HG02970 (cell line): ENCODE measurements at regions not wholly inside any gene's neighbourhood (a gene's known extent, or its start where the extent isn't known, plus 50 kb on each side); places are given as distances from the start of the nearest gene placed in this dataset.
A peak's percentile ranks its signal among the peaks of the same experiment; 100 is the strongest.

Experiments
- ATAC-seq: cut with Tn5 transposase; IDR thresholded peaks from one replicate; pipeline ENCODE4 v1.9.1; 2021; ENCODE audit warnings: mild to moderate bottlenecking, moderate library complexity, moderate number of reproducible peaks; ENCODE audit not compliant: unreplicated experiment, low FRiP score

DNA sequence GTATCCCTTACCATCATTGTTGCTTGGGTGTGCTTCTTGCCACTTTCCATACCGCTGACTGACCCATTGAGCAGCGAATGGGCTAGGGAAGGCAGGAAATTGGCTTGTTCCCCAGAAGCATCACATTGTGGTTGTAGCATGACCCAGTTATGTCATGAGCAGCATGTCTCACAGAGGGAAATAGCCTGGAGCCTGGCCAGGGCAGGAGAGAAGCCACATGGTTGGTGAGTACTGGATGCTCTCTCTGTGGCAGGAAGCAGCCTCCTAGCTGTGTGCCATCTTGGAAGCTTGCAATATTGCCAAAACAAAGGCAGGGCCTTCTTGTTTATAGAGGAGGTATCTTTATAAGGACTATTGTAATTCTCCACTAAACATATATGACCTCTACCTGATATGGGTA is 482.6 kb downstream of the PIK3C3 start:
- ATAC-seq = no peak

- ATAC-seq = no peak
These were observed 487.6 kb downstream of the PIK3C3 start for GRCh38 chr18:42442656-42443055.

DNA sequence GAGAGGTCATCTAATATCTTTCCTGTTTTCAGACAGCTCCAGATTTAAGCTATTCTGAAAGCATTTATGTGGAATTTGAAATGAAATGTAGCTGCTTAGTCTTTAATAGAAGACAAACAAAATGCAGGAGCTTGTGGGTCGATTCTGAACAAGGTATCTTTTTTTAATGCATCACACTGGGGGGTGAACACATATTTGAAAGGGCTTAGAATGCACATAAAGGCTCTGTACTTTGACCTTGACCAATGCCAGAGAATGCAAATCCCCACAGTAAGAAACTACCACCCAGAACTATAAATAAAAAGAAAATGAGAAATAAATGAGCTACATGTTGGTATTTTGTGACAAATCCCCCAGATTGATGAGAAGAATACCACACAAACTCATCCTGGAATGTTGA is 489.3 kb downstream of the PIK3C3 start:
- ATAC-seq = no peak

DNA sequence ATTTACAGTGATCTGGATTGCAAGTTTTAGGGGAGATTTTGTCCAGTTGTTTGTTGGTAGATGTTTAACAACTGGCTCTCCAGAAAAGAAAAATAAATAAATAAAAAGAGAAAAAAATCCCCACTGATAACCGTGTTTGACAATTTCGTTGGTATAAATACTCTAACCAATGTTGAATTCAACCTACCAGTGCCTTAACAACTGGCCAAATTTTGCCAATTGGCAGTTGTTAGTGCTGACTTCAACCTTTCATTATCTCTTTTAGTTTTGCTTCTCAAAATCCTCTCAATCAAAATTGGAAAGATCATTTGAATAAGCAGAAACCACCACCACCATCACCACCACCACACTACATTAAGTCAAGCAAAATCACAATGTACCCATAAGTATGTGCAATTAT is 490.3 kb downstream of the PIK3C3 start:
- no peak for ATAC-seq

- ATAC-seq = no peak
These were observed 491.2 kb downstream of the PIK3C3 start for GRCh38 chr18:42446195-42446594.

GRCh38 chr18:42447688-42448087 is 492.7 kb downstream of the PIK3C3 start:
- no peak for ATAC-seq

DNA sequence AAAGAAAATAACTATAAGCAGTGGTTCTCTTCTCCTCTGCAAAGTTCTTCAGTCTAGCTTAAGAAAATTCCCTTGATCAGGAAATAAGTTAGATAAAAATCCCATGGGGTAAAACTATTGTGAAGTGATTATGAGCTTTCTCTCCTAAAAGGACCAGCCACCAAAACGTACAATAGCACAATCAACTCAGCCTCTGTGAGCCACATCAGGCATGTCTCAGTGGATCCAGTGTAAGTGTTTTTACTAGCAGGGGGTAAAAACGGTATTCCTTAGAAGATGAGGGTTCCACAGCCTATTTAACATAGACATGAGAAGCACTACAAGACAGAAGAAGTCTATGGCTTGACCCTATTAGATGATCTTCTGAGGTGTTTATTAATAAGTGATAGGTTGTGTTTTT is 503.2 kb downstream of the PIK3C3 start:
- ATAC-seq = no peak

DNA sequence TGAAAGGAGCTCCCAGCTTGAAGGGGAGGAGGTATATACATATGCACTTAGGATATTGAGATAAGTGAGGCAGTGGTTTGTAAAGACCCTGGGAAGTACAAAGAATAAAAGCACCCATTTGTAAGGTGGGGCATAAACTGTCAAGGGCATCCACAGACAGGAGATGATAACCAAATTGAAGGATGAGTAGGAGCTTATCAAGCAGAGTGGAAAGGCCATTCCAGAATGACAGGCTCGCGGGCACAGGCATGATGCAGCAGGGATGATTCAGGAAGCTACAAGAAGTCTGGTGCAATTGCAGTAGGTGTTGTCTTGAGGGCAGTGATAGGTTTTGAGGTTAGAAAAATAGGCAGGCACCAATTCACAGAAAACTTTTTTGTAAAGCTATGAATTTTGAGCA is 504.8 kb downstream of the PIK3C3 start:
- no peak for ATAC-seq

DNA sequence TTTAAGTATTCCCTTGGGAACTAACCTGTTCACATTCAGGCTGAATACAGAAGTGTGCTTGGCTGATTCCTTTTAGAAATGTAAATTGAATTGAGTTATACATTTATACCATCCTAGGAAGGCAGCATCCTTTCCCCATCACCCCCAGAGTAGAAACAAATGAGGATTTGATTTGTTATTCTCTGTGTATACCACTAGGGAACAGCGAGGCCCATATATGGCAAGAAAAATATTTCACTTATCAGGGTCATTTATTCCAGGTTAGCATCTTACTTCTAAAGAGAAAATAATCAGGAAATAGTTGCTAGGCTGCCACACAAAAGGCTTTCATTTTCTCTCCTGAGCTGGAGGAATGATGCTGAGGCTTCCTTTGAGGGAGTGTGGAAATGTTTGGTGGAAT is 516.9 kb downstream of the PIK3C3 start:
- no peak for ATAC-seq

- ATAC-seq = no peak
These were observed 518.6 kb downstream of the PIK3C3 start for GRCh38 chr18:42473611-42474010.

DNA sequence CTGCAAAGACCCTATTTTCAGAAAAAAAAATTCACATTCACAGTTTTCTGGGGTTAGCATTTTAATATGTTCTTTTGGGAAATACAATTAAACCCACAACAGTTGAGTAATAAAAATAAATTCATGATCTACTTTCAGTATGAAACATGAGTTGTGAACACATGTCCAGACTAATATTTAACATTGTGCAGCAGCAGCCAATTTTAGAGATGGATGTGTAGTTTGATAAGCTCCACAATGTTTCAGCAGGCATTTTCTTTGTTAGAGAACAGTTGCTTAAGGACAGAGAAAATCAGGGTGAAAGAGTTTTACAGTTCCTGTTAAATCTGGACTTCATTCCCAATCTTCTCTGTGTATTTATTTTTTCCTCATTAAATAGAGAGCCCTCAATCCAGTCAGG is 519.5 kb downstream of the PIK3C3 start:
- no peak for ATAC-seq

GRCh38 chr18:42475157-42475556 is 520.1 kb downstream of the PIK3C3 start:
- no peak for ATAC-seq

- no peak for ATAC-seq
These were observed 522.2 kb downstream of the PIK3C3 start for GRCh38 chr18:42477267-42477666.

- no peak for ATAC-seq
These were observed 525.4 kb downstream of the PIK3C3 start for GRCh38 chr18:42480441-42480840.

- no peak for ATAC-seq
These were observed 529.6 kb downstream of the PIK3C3 start for GRCh38 chr18:42484648-42485047.

GRCh38 chr18:42486271-42486670 is 531.2 kb downstream of the PIK3C3 start:
- ATAC-seq = no peak

GRCh38 chr18:42508683-42509296 is 553.8 kb downstream of the PIK3C3 start:
- no peak for ATAC-seq

- peak; percentile 80 for ATAC-seq
These were observed 554.8 kb downstream of the PIK3C3 start for GRCh38 chr18:42509750-42510415.

- no peak for ATAC-seq
These were observed 555.5 kb downstream of the PIK3C3 start for GRCh38 chr18:42510540-42510939.

DNA sequence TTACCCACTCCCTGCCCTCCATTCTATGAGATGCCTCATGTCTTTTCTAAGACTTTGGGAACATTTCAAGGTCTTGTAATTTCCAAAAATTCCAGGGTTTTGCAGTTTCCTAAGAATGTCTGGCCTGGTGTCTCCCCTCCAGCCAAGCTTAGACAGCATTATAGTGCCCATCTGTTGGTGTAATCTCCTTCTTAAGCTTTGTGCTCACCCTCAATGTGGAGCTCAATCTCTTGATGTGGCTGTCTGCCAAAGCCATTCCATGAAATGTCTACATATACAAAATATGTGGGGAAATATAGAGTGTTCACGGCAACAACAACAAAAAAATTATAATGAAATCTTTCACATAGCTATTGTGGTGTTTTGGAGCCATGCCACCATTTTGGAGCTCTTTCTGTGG is 558.4 kb downstream of the PIK3C3 start:
- no peak for ATAC-seq

DNA sequence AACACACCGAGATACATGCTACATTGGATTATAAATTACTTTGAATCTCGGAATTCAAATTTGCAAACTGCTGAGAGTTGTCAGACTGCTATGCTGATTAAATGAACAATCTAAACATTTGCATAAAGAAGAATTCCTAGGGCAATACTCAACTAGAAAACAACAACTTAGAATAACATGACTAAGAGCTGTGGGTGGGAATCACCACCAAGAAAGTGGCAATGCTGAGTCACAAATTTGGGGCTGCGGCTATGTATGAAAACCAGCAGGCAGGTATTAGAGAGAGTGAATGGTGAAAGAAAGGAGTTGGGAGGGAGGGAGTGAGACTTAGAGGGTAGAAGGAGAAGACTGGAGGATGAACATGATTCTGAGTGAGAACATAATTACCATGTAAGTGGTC is 559.5 kb downstream of the PIK3C3 start:
- no peak for ATAC-seq

- no peak for ATAC-seq
These were observed 562.9 kb downstream of the PIK3C3 start for GRCh38 chr18:42517896-42518295.
